HepG2 (cell line): ENCODE measurements at regions not wholly inside any gene's neighbourhood (a gene's known extent, or its start where the extent isn't known, plus 50 kb on each side); places are given as distances from the start of the nearest gene placed in this dataset.

Experiments
- ARID5B ChIP-seq: IDR thresholded peaks from 2 replicates; pipeline ENCODE4 v1.4.0; 2020; ENCODE audit warnings: mild to moderate bottlenecking, missing genetic modification reagents
- CENPT ChIP-seq: sonication (generic); formaldehyde crosslinking; IDR thresholded peaks from 2 replicates; pipeline ENCODE4 v1.8.0; 2022; ENCODE audit warnings: low read depth, mild to moderate bottlenecking, moderate library complexity, missing genetic modification reagents
- ERF ChIP-seq: IDR thresholded peaks from 2 replicates; pipeline ENCODE4 v1.6.1; 2018; ENCODE audit warnings: missing biosample characterization, missing genetic modification reagents
- ETV5 ChIP-seq: IDR thresholded peaks from 2 replicates; pipeline ENCODE4 v1.6.1; 2018; ENCODE audit warnings: missing biosample characterization, missing genetic modification reagents, inconsistent platforms, borderline replicate concordance
- GATAD2A ChIP-seq: IDR thresholded peaks from 2 replicates; pipeline ENCODE4 v1.6.1; 2016
- HDAC2 ChIP-seq: sonication (generic); formaldehyde crosslinking; IDR thresholded peaks from 2 replicates; pipeline ENCODE4 v1.4.0; 2020; ENCODE audit warnings: missing genetic modification reagents
- HHEX ChIP-seq: IDR thresholded peaks from 2 replicates; pipeline ENCODE4 v1.6.1; 2016; ENCODE audit warnings: control low read depth
- HOMEZ ChIP-seq: IDR thresholded peaks from 2 replicates; pipeline ENCODE4 v1.6.1; 2016; ENCODE audit warnings: low read depth
- MTF1 ChIP-seq: sonication (generic); formaldehyde crosslinking; IDR thresholded peaks from 2 replicates; pipeline ENCODE4 v1.5.0; 2020; ENCODE audit warnings: missing genetic modification reagents
- RARA ChIP-seq: IDR thresholded peaks from 2 replicates; pipeline ENCODE4 v1.6.1; 2016; ENCODE audit warnings: missing genetic modification reagents, missing compliant biosample characterization
- SNAPC5 ChIP-seq: sonication (generic); formaldehyde crosslinking; IDR thresholded peaks from 2 replicates; pipeline ENCODE4 v1.8.1; 2023; ENCODE audit warnings: mild to moderate bottlenecking, missing genetic modification reagents, borderline replicate concordance
- SOX13 ChIP-seq, 3 experiments: fragments of 450-650 bp in 1 of 3; sonication (generic) in 1 of 3; formaldehyde crosslinking in 1 of 3; IDR thresholded peaks in 2 of 3; conservative IDR thresholded peaks in 1 of 3; 2 replicates each; pipeline versions ENCODE4 v1.5.0 to v1.6.1; 2016 to 2020; ENCODE audit warnings: antibody characterized with exemption in 1 of 3, mild to moderate bottlenecking in 1 of 3, missing compliant biosample characterization in 1 of 3, missing genetic modification reagents in 1 of 3, moderate library complexity in 1 of 3
- SOX5 ChIP-seq: IDR thresholded peaks from 2 replicates; pipeline ENCODE4 v1.6.1; 2016; ENCODE audit warnings: borderline replicate concordance
- TCF7 ChIP-seq: sonication (generic); IDR thresholded peaks from 2 replicates; pipeline ENCODE4 v1.6.1; 2016; ENCODE audit warnings: antibody characterized with exemption, low read depth
- U2AF2 ChIP-seq: fragments of 200-400 bp; formaldehyde crosslinking; IDR thresholded peaks from 2 replicates; pipeline ENCODE4 v1.6.1; 2017; ENCODE audit warnings: low read depth, mild to moderate bottlenecking, low read length
- ZBTB46 ChIP-seq: sonication (generic); formaldehyde crosslinking; IDR thresholded peaks from 2 replicates; pipeline ENCODE4 v1.4.0; 2020; ENCODE audit warnings: mild to moderate bottlenecking, missing genetic modification reagents, borderline replicate concordance
- ZFX ChIP-seq: sonication (generic); formaldehyde crosslinking; IDR thresholded peaks from 2 replicates; pipeline ENCODE4 v1.4.0; 2020; ENCODE audit warnings: mild to moderate bottlenecking, low read depth, missing genetic modification reagents, moderate library complexity
- ZNF251 ChIP-seq: sonication (generic); formaldehyde crosslinking; IDR thresholded peaks from 2 replicates; pipeline ENCODE4 v1.9.0; 2021; ENCODE audit warnings: mild to moderate bottlenecking, missing genetic modification reagents
- ZNF589 ChIP-seq: sonication (generic); formaldehyde crosslinking; conservative IDR thresholded peaks from 2 replicates; pipeline ENCODE4 v1.8.0; 2022; ENCODE audit warnings: mild to moderate bottlenecking, moderate library complexity, missing genetic modification reagents
- ZNF607 ChIP-seq: sonication (generic); formaldehyde crosslinking; IDR thresholded peaks from 2 replicates; pipeline ENCODE4 v1.5.1; 2020; ENCODE audit warnings: missing genetic modification reagents, mild to moderate bottlenecking, borderline replicate concordance
- ZNF644 ChIP-seq: IDR thresholded peaks from 2 replicates; pipeline ENCODE4 v1.6.1; 2016; ENCODE audit warnings: low read depth
- ZNF660 ChIP-seq: sonication (generic); formaldehyde crosslinking; IDR thresholded peaks from 2 replicates; pipeline ENCODE4 v1.5.1; 2020; ENCODE audit warnings: mild to moderate bottlenecking, low read depth, missing genetic modification reagents, borderline replicate concordance

- TF ChIP-seq GATAD2A (CRISPR knock-in tag) (0 out of 2 replicates have a peak, but pooled peaks have one; percentile 22), ZNF607 (no peak), HHEX (CRISPR knock-in tag) (no peak), ZBTB46 (no peak), HOMEZ (CRISPR knock-in tag) (peak; percentile 66; the same call in 1 of the 2 replicates), ZNF660 (CRISPR knock-in tag) (no peak), SOX13 (IDR thresholded peaks at IDR 0.05) (no peak), SOX13 (CRISPR knock-in tag; conservative IDR thresholded peaks at IDR 0.05 in 1 of 2, IDR thresholded peaks at IDR 0.05 in 1 of 2) (peak in 1 of 2 experiments; percentile 63; a peak in 1 of 4 replicates), ZNF251 (CRISPR knock-in tag) (no peak), ZNF644 (CRISPR knock-in tag) (peak; percentile 70), TCF7 (0 out of 2 replicates have a peak, but pooled peaks have one; percentile 19), CENPT (CRISPR knock-in tag) (no peak), ETV5 (CRISPR knock-in tag) (peak; percentile 57; the same call in 1 of the 2 replicates), ZNF589 (CRISPR knock-in tag) (no peak), U2AF2 (no peak), SOX5 (peak; percentile 69; the same call in 1 of the 2 replicates), ZFX (CRISPR knock-in tag) (no peak), HDAC2 (CRISPR knock-in tag) (0 out of 2 replicates have a peak, but pooled peaks have one; percentile 37), SNAPC5 (no peak), MTF1 (CRISPR knock-in tag) (no peak), ERF (CRISPR knock-in tag) (no peak), ARID5B (peak; percentile 67), RARA (CRISPR knock-in tag) (peak; percentile 40)
Observed at GRCh38 chr3:56928379-56929068, 126.8 kb upstream of the ARHGEF3 start (continued).
